Stimulated activated naive CD4-positive, alpha-beta T cell (primary cell): ENCODE measurements at regions not wholly inside any gene's neighbourhood (a gene's known extent, or its start where the extent isn't known, plus 50 kb on each side); places are given as distances from the start of the nearest gene placed in this dataset.
"Not testable (repeated sequence)": the region's sequence is repeated elsewhere in the genome, so short reads cannot be mapped to it uniquely, and the experiment has no call there.

Experiments
- DNase-seq, 6 experiments: peaks; one replicate each; lab custom pipeline; 2025; lab: John Stamatoyannopoulos, UW

DNA sequence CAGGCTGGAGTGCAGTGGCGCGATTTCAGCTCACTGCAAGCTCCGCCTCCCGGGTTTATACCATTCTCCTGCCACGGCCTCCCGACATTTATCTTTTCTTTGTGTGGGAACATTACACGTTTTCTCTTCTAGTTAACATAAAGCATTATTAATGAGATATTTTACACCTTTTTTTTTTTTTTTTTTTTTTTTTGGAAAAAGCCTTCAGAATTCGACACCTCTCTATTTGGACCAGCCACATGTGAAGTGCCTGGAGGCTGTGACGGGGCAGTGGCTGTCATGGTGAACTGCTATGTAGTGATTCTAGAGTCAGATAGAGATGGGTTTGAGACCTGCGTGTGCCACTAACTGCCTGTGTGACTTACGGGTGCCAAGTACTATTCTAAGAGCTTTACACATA is 64.3 kb downstream of the SMIM38 start:
- no peak for DNase-seq

- no peak for DNase-seq
Measured at GRCh38 chr11:69220561-69221051, 64.9 kb downstream of the SMIM38 start.

DNA sequence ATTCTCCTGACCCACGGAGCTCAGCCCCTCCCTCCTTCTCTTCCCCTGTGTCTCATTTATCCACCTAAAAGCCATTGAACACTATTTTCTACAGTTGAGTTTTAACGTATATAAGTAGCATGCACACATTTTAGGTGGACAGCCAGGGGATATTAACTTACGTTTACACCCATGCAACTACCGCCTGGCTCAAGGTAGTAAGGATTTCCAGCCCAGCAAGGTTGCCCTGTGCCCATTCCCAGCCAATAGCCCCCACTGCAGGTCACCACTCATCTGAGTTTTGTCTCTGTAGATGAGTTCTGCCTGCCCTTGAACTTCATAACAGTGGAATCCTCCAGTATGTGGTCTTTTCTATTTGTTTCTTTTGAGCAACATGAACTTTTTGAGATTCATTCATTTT is 65.4 kb downstream of the SMIM38 start:
- no peak for DNase-seq

GRCh38 chr11:69221636-69222035 is 65.9 kb downstream of the SMIM38 start:
- DNase-seq: not testable (repeated sequence)

GRCh38 chr11:69227271-69227670 is 66.7 kb upstream of the MYEOV start:
- no peak for DNase-seq

- no peak for DNase-seq
Measured at GRCh38 chr11:69229511-69229910, 64.4 kb upstream of the MYEOV start.

GRCh38 chr11:69230856-69231425 is 63.0 kb upstream of the MYEOV start:
- no peak for DNase-seq

GRCh38 chr11:69231466-69232018 is 62.4 kb upstream of the MYEOV start:
- DNase-seq: no peak

GRCh38 chr11:69232821-69233743 is 60.9 kb upstream of the MYEOV start:
- DNase-seq: no peak

- no peak for DNase-seq
Measured at GRCh38 chr11:69233744-69234570, 60.0 kb upstream of the MYEOV start.

GRCh38 chr11:69234740-69235710 is 58.9 kb upstream of the MYEOV start:
- DNase-seq: no peak

DNA sequence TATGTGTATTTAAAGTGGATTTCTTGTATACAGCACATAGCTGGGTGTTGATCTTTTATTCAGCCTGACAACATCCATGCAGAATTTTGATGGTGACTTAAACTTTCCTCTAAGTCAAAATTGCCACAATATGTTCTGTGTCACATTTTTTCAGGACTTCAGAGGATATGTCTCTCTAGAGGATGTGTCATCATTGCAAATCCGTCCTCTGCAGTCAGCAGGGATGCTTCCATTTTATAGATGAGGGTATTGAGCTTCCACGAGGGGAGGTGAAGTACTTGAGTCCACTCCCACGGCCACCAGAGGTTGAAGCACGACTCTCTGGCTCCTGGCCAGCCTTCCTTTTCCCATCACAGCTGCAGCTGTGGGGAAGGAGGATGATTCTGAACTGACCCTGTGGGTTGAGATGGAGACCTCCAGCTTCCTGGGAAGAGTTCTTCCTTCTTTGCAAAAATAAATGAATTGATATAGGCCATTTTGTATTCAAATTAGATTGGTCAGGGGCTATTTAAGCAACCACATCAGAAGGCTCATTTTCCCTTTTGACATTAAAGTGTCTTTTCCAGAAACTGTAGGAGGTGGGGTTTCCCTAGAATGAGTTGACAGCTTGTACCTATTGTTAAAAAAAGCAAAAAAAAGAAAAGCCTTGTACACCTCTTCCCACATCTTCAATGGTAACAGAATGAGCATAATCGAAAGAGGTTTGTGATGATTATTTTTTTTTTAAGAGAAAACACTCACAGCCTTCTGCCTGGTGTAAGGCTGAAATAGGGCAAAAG is 55.2 kb upstream of the MYEOV start:
- no peak for DNase-seq

GRCh38 chr11:69239641-69240040 is 54.3 kb upstream of the MYEOV start:
- DNase-seq: no peak

DNA sequence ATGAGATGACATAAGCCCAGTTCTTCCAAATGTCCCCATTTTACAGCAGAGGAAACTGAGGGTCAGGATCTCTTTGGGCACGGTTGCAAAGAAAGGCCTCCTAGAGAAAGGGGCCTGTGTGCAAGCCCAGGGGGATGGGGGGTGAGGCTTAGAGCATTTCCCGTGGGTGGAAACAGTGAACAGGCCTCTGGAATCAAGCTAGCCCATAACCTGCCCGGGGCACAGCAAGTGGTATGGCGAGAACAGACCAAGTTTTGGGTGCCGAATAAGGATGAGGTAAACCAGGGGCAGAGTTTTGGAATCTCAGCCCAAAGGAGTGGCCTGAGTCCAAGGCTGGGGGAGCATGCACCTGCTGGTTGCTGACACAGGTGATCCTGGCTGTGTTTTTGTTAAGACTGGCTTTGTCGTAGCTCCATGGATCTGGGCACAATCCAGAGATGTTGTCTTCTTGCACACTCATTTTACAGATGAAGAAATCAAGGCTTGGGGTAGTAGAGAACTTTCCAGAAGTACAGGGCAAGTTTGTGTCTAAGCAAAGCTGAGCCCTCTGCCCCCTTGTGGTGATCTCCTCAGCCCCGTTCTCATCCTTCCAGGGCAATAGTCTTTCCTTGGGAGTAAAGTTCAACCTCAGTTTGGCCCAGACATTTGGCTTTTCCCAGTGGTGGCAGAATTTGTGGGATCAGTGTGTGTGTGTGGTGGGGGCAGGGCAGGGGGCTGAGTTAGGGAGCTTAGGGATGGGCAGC is 53.5 kb upstream of the MYEOV start:
- DNase-seq: no peak

DNA sequence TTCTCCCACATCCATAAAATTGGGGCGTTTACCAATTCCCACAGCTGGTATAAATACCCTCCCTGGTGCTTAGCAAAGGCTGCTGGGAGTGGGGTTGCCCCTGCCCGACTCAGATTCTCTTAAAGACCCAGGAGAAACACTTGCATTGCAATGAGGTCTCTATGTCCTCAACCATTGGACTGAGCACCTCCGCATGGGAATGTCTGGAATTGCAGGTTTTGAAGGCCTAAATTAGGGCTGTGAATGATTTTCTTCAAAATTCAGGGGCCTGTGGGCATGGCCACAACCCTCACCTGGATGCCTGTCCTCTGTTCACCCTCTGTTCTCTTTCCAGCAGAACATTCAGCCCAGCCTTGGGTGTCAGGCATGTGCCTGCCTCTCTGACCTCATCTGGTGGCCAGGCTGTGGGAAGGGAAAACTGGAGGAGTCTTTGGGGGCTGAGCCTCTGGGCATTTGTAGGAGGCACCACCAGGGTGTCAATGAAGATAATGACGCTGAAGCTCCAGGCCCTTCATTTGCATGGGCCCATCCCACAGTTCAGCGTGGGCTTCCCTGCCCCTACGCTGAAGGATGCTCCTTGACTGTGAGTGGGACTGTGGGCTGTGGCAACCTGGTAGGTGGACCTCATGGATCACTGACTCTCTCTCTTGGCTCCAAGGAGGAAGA is 52.7 kb upstream of the MYEOV start:
- DNase-seq: no peak

- no peak for DNase-seq
Measured at GRCh38 chr11:69241844-69242243, 52.1 kb upstream of the MYEOV start.

- DNase-seq: peak in 2 of 6 experiments; percentile 3 to 20
Measured at GRCh38 chr11:69242266-69242920, 51.6 kb upstream of the MYEOV start.

DNA sequence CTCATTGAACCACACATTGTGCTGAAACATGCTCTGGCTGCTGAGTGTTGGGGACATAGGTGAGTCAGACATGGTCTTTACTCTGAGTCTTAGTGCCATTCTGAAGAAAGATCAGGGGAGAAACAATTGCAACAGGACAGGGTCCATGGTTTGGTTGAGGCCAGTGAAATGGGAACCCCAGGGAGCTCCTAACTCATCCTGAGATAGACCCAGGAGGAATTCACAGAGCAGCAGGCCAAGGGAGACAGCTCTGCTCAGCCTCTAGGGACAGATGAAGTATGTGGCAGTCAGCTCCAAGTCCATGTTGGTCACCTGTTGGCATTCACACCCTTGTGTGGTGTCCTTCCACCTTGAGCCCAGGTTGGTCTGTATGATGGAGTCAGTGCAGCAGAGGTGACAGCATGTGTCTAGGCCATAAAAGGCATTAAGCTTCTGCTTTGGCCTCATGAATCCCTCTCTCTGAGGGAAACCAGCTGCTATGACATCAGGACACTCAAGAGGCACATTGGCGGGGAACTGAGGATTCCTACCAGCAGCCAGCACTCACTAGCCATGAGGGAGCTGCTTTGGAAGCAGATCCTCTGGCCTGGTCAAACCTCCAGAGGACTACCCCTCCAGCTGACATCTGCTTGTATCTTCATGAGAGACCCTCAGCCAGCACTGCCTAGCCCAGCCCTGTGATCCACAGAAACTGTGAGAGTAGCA is 50.3 kb upstream of the MYEOV start:
- DNase-seq: no peak
